ENCODE measurements at regions not wholly inside any gene's neighbourhood (a gene's known extent, or its start where the extent isn't known, plus 50 kb on each side); places are given as distances from the start of the nearest gene placed in this dataset.

GRCh38 chr14:56903304-56903969 lies 93.2 kb upstream of the OTX2 start:
- DNase-seq = no peak

GRCh38 chr14:56902385-56902784 lies 92.1 kb upstream of the OTX2 start:
- DNase-seq = no peak

DNA sequence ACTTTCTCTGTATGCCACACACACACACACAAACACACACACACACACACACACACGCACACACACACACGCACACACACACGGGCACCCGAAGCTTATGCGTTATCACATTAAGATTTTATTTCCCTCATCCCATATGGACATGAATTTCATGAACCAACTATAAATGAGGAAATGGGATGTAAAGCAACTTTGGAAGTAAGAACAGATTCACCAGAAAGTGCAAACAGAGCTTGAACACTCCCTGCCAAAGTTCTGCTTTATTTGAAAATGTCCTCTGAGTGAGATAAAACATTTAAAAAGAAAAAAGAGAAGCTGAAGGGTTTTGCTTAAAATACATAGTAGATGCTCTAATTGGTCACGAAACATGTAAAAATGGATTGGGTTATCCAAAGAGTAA lies 90.4 kb upstream of the OTX2 start:
- no peak for DNase-seq

- no peak for DNase-seq
These were observed 89.5 kb upstream of the OTX2 start for GRCh38 chr14:56899829-56900228.

GRCh38 chr14:56896922-56897321 lies 86.6 kb upstream of the OTX2 start:
- DNase-seq = no peak

GRCh38 chr14:56896231-56896630 lies 86.0 kb upstream of the OTX2 start:
- DNase-seq = no peak

GRCh38 chr14:56895154-56895553 lies 84.9 kb upstream of the OTX2 start:
- no peak for DNase-seq

DNA sequence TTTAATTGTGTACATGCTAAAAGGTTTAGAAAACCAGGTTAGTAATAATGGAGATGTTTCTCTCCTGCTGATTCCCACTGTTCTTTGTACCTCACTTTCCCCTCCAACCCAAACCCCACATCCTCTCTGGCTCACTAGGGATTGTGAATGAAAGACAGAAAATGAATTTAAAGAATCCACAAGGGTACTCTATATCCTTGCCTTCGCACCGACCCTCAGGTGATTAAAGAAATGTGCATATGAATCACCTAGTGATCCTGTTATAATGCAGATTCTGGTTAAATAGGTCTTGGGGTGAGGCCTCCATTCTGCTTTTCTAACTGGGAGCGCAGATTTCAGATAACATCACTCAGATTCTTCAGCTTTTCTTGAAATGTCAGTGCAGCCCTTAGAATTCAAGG lies 84.3 kb upstream of the OTX2 start:
- no peak for DNase-seq

DNA sequence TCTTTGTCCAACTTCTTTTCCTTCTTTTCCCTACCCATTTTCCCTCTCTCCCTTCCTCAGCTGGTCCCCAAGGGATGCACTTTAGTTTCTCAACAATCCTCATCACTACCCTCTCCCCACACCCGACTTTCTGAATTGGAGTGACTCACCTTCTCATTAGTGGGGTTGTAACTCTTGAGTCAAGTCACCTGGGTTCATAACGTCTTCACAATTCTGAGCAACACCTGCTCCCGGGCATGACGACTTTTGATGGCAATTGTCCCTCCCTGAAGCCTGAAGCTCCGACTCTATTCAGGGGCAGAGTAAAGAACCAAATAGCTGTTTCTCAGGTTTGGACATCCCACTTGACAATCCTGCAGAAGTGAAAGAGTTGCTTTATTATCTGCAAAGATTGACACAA lies 82.7 kb upstream of the OTX2 start:
- no peak for DNase-seq

DNA sequence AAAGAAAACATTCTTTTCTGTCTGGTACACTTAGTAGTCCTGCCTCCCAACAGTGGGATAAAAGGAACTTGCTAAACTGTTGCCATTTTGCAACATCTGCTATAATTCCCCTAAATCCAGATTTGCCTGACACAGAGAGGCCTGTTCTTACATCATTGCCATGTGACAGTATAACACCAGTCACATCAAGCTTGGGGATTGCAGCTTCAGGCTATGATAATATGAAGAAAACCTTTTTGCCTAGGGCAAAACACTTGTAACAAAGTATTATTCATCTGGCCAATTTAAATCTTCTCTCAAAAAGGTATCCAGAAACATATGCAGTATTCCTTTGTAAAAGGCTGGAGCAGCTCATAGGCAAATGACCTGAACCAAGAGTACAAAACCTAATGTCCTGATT lies 80.9 kb upstream of the OTX2 start:
- no peak for DNase-seq

DNA sequence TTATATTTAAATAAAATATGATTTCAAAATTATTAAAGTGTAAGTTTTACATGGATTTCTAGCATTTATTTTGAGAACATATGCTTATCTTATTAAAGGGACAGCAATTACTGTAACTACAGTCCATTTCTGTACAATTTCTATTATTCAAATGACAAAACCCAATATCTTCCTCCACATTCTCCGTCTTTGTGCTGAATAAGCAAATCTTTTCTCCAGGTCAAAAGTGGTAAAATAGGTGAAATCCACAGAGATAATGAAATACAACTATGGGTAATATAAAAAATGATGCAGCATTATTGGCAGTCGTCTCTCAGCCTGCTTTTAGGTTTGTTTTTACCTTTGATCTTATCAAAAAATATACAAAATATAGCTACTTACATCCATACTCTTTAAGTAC lies 79.4 kb upstream of the OTX2 start:
- DNase-seq = no peak

- peak; percentile 5 for DNase-seq
These were observed 78.0 kb upstream of the OTX2 start for GRCh38 chr14:56888274-56888673.

DNA sequence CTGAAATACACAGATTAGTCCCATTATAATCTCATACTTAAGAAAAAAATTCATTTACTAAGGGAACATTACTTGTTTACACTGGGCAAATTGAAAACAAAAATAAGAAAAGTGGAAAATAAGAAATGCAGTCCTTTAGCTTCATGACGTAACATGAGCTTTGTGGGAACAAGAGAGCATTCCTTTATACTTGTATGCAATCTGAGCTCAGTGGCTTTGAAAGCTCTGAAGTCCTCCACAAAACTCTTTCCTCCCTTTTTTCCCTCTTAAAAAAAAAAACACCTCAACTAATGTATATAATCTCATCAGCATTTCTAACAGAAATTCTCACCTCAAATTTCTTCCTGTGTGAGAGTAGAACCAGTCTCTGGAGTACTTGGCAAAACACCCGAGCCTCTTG lies 76.9 kb upstream of the OTX2 start:
- DNase-seq = peak; percentile 28

- no peak for DNase-seq
These were observed 76.3 kb upstream of the OTX2 start for GRCh38 chr14:56886471-56887062.

GRCh38 chr14:56885825-56886224 lies 75.5 kb upstream of the OTX2 start:
- no peak for DNase-seq

DNA sequence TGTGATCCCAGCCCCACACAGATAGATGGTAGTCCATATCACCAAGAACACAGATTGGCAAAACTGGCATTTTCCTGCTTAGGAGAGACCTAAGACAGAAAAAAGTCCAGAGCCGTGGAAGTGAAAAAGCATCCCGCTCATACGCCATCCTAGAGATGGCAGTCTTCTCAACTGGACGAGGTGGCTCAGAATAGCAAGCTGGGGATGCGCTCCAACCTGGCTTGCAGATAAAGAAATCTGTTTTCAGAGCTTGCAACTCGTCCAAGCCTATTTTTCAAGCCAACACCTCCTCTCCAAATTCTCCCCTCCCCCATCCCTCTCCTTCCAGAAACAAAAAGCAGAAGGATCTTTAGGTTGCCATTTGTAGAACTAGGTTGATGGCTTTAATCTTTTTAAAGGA lies 74.3 kb upstream of the OTX2 start:
- DNase-seq = no peak

DNA sequence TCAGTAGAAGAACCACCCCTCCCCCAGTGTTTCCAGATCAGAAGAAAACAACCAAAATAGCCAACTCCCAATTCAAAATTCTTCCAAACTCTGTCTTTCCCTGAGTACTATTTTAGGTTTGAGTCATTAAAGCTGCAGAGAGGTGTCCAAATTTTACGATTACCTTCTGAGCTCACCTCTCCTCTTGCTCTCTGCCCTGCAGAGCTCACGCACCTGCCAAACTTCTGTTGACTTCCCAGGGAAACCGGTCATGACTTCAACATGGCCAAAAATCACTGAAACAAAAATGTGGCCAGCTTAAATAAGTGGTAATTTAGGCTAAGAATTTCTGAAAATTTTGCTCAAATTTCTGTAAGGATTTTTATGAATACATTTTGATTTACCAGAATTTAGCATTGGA lies 70.9 kb upstream of the OTX2 start:
- DNase-seq = no peak

DNA sequence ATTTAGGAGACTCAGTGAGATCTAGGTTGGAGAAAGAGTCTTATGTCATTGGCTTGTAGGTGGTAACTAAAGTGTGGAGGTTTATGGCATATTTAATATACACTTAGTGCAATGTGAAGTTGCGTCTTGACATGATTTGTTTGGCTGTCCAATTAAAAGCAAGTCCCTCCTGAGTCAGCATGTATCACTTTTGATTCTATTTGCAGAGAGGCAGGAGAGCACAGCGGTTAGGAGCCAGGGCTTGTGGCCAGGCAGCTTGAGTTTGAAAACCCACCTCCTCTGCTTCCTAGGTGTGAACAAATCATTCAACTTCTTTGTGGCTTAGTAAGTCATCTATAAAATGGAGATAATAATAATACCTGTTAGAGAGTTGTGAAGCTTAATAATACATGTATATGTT lies 68.5 kb upstream of the OTX2 start:
- no peak for DNase-seq

DNA sequence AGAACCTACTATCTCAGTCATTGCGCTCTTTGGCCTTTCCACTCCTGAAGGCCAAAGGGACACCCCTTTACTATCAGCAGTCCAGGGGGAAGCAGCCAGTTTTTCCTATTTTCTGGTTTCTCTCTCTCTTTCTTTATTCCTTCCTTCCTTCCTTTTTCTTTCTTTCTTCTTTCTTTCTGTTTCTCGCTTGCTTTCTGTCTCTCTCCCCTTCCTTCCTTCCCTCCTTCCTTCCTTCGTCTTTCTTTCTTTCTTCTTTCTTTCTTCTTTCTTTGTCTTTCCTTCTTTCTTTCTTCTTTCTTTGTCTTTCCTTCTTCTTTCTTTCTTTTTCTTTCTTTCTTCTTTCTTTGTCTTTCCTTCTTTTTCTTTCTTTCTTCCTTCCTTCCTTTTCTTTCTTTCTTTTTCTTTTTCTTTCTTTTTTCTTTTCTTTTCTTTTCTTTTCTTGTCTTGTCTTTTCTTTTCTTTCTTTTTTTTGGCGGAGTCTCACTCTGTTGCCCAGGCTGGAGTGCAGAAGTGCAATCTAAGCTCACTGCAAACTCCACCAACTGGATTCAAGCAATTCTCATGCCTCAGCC lies 64.9 kb upstream of the OTX2 start:
- no peak for DNase-seq

- DNase-seq = no peak
These were observed 64.1 kb upstream of the OTX2 start for GRCh38 chr14:56874375-56874774.

GRCh38 chr14:56870336-56870735 lies 60.1 kb upstream of the OTX2 start:
- no peak for DNase-seq

- DNase-seq = no peak
These were observed 58.4 kb upstream of the OTX2 start for GRCh38 chr14:56868660-56869059.

DNA sequence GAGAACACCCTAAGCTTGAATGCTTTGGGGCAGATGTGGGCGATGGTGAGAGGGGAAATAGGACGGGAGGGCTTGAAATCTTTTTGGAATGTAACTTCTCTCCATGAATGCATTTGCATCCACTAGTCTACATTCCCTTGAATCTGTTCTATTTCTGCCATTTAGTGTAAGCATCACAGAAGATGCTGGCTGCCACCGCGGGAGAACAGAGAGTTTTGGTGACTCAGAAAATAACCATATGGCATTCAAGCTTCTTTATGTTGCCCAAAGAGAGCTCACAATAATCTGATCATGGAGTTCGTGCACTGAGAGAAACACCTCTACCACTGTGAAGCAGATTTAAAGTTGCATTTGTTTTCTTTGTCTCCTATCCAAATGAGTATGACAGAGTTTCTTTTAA lies 52.6 kb upstream of the OTX2 start:
- no peak for DNase-seq

DNA sequence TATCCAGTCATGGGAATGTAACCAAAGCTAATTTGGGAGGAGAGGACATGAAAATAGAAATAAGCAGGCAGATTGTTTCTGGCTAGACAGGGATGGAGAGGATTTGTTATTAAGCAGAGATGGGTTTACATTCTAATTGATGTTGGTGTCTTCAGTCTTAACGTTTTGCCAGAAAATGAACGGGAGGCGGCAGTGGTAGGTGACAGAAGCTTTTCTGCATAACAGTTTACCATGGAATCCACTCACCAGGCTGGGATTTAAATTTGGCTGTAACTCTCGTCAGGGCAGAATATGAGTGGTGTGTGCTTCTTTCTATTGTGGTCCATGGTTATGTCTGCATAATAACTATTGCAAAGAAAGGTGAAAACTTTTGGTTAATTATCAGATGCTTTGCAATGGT lies 50.2 kb upstream of the OTX2 start:
- DNase-seq = no peak

Measured in tongue (tissue), 1 donor.